Hematopoietic multipotent progenitor cell treated with erythropoietin and hydrocortisone succinate and interleukin-3 and kit ligand, for 4 days (in vitro differentiated cells): ENCODE measurements at regions not wholly inside any gene's neighbourhood (a gene's known extent, or its start where the extent isn't known, plus 50 kb on each side); places are given as distances from the start of the nearest gene placed in this dataset.
"Not testable (repeated sequence)": the region's sequence is repeated elsewhere in the genome, so short reads cannot be mapped to it uniquely, and the experiment has no call there.

Source experiments
- DNase-seq: peaks from one replicate; pipeline ENCODE4 v3.0.0-alpha.2; 2015

DNA sequence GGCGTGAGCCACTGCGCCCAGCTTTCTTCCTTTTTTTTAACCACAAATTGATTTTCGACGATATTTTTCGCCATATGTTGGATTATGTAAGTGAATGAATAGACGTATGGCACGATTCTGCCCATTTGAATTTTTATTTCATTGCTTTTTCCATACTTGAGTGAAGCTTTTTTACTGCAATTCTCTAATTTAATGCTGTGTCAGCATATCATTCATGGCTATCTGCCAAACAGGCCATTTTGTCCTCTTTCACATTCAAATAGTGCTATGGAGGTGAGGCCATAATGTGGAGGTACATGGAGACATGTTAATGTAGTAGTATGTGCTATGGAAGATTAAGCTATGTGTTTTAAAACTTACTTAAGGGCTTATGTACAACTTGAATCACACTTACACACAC is 152.1 kb upstream of the TUSC1 start:
- DNase-seq = no peak

- DNase-seq = no peak
Observed at GRCh38 chr9:25827626-25828025, 149.4 kb upstream of the TUSC1 start.

GRCh38 chr9:25816439-25816838 is 138.2 kb upstream of the TUSC1 start:
- DNase-seq = no peak

DNA sequence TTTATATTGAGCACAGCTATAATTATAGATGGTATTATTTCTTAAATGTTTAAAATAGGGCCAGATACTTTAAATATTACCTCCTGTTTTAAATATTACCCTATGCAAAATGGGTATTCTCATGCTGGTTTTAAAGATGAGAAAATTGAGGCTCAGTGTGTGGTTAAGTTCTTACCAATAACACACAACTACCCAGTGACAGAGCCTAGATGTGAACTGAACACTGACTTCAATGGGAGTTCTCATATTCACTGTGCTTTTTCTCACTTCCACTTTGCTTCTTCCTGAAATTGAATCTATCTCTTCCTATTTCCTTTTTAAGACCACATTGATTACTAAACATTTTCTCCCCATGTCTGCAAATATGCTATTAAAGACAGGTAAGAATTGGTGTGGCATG is 135.8 kb upstream of the TUSC1 start:
- no peak for DNase-seq

DNA sequence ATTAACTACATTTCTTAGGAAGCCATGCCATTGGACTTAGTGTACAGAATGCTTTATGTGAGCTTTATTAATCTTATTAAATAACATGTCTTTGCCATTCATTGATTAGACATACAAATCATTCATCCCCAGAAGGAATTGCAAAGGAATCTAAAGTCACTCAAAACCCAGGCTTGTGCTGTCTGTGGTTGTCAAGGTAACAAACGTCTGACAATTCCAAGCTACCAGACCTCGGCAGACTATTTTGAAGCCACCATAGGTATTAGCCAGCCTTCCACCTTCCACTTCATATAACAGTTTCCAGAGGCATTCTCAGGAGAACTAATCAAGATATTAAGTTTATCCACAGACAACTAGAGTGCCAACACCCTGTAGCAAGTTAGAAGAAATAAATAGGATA is 135.2 kb upstream of the TUSC1 start:
- DNase-seq = no peak

GRCh38 chr9:25808554-25808953 is 130.3 kb upstream of the TUSC1 start:
- no peak for DNase-seq

DNA sequence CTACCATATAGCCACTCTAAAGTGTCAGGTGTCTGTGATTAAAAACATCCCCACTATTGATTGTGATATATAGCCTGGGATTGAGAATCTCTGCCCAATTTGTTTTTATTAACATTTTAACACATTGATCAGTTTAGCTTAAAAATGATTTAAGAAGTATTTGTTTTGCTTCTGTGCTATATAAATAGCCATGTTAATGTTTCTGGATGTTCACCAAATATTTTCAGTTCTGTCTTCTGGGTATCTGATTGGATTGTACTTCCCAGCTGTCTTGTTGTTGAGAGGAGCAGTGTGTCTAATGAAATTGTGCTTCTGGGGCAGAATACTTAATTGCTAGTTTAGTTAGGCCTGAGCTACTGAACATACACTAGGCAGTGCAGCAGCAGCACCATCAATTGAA is 126.6 kb upstream of the TUSC1 start:
- DNase-seq = no peak

DNA sequence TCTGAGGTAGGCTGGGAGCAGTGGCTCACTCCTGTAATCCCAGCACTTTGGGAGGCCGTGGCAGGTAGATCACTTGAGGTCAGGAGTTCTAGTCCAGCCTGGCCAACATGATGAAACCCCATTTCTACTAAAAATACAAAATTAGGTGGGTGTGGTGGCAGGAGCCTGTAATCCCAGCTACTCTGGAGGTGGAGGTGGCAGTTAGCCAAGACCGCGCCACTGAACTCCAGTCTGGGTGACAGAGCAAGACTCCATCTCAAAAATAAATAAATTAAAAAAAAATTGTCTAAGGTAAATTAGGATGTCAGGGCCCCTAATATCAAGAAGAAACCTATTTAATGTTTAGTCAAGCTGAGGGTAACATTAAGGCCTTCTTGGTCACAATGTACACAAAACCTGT is 123.7 kb upstream of the TUSC1 start:
- DNase-seq = not testable (repeated sequence)

DNA sequence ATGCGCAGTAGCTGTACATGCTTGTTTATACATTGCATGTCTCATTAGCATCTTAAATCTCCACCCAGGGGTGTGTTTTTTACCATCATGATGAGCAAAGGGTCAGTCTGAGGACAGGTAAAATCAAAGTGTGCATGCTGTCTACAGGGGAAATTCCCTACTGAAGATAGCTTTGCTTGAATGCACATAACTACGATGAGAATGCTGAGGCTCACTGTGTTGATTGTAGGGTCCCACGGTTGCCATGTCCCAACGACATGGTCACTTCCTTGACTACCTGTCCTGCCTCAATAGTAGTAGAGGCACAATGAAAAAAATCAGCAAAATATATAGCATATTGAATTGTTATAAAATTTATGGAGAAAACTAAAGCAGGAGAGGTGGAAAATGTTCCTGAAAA is 95.6 kb upstream of the TUSC1 start:
- DNase-seq = no peak

DNA sequence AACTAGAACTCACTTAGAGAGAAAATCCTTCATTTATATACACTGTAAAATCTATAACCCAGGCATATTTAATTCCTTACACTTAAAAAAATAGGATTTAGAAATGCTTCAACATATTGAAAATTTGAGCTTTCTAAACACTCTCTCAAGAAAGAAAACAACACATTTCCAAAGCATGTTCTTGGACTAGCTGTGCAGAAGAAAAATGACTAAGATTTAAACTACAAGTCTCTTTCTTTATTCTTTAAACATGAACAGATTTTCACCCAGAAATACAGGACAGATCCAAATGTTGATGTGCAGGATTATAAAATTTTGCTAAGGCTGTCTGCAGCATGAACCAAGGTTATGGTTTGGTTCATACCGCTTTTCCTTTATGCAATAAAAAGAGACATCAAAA is 77.7 kb upstream of the TUSC1 start:
- DNase-seq = no peak

DNA sequence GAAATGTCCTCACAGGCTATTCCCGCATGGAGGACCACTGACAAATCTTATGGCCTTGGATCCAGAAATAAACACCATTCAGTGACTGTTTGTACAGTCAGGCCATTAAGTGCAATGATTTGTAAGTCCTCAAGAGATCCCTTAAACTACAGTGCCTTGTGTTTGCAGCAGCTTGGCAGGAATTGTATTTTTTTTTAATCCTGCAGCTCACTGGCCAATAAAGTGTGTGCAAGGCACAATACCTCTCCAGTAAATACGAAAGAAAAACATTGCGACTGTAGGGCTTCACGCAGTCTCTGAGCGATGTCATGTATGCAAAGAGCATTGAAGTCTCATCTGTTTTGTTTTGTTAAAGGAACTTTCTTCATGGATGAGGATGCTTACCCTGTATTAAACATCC is 74.2 kb upstream of the TUSC1 start:
- no peak for DNase-seq

DNA sequence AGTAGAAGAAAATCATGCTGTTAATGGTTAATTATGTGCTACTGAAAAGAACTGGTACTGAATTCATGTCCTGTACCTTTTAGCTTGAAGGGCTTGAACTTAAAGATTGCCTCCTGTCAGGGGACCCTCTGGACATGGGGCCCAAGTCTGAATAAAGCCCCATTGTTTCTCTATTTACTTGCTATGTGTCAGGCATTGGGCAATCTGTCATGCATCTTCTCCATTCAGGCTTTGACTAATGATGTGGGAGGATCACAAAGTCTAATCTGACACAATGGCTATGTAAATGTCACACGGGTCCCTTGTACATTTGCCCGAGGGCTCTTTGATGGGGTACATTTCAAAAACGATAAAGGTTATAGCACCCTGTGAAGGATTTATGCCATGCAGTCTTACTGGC is 64.0 kb upstream of the TUSC1 start:
- no peak for DNase-seq

- no peak for DNase-seq
Observed at GRCh38 chr9:25733336-25733982, 55.2 kb upstream of the TUSC1 start.

DNA sequence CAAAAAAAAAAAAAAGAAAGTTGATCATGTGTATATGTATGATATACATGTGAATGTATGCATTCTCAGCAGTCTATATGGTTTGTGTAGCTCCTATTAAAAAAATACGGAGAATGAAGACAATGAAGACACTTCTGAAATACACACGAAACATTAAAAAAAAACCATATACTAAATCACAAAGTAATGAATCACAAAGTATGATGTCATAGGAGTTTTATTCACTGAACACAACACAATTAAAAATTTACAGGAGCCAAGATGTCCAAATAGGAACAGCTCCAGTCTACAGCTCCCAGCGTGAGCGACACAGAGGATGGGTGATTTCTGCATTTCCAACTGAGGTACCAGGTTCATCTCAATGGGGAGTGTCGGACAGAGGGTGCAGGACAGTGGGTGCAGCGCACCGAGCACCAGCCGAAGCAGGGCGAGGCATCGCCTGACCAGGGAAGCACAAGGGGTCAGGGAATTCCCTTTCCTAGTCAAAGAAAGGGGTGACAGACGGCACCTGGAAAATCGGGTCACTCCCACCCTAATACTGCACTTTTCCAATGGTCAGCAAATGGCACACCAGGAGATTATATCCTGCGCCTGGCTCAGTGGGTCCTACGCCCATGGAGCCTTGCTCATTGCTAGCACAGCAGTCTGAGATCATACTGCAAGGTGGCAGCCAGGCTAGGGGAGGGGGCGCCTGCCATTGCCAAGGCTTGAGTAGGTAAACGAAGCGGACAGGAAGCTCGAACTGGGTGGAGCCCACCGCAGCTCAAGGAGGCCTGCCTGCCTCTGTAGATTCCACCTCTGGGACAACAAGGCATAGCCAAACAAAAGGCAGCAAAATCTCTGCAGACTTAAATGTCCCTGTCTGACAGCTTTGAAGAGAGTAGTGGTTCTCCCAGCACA is 53.9 kb upstream of the TUSC1 start:
- DNase-seq = not testable (repeated sequence)
